ENCODE measurements at regions not wholly inside any gene's neighbourhood (a gene's known extent, or its start where the extent isn't known, plus 50 kb on each side); places are given as distances from the start of the nearest gene placed in this dataset.
A peak's percentile ranks its signal among the peaks of the same experiment; 100 is the strongest.
"Not testable (repeated sequence)": the region's sequence is repeated elsewhere in the genome, so short reads cannot be mapped to it uniquely, and the experiment has no call there.

DNA sequence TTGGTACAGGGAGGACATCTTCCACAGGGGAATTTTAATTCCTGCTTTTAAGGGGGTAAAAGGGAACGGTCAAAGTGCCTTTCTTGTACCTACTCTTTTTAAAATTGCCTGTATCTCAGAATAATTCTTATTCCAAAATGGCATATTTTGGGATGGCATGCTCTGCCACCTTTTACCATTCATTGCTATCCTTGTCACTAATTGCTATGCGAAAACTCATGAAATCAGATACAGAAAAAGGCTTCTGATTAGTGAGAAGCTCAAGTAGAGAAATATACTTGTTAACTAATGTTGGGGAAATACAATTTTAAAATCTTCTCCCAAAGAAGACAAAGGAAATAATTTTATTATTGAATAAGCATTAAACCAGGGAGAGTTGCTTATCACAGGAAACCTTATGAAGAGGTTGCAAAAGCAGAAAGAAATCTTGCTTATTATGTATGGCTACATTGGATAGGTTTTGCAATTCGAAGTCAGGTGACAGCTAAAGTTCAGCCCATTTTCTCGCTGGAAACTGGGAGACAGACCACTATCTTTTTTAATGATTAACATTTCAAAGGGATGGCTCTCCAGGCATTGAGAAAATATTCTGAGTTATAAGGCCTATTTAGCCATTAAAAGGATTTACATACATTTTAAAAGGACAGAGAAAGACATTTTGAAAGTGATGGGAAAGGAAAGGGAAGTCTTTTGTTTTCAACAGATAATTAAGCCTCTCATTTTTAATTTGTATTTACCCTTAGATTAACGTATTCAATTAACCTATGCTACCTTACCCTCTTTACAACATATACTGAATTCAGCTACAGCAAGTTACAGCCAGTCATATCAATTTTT lies 110.3 kb upstream of the PRSS16 start:
- DNase-seq (ENCODE audit: low read depth) = no peak

DNA sequence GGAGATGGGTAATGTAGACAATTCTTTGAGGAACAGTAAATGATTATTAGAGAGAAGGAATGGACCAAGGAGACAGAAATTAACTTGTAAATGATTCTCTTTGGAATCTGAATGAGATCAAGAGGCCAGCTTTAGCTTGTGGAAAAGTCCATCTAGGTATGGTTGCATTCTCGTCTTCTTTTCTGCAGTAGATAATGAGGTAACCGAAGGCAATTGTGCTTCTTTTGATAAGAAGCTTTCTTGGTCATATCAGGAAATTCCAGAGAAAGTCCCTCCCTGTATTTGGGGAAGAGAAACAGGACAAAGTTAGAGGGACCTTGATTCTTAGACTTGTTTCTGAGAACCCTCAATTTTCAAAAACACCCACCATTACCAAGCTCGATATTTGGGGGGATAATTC lies 109.1 kb upstream of the PRSS16 start:
- DNase-seq (ENCODE audit: low read depth) = no peak

DNA sequence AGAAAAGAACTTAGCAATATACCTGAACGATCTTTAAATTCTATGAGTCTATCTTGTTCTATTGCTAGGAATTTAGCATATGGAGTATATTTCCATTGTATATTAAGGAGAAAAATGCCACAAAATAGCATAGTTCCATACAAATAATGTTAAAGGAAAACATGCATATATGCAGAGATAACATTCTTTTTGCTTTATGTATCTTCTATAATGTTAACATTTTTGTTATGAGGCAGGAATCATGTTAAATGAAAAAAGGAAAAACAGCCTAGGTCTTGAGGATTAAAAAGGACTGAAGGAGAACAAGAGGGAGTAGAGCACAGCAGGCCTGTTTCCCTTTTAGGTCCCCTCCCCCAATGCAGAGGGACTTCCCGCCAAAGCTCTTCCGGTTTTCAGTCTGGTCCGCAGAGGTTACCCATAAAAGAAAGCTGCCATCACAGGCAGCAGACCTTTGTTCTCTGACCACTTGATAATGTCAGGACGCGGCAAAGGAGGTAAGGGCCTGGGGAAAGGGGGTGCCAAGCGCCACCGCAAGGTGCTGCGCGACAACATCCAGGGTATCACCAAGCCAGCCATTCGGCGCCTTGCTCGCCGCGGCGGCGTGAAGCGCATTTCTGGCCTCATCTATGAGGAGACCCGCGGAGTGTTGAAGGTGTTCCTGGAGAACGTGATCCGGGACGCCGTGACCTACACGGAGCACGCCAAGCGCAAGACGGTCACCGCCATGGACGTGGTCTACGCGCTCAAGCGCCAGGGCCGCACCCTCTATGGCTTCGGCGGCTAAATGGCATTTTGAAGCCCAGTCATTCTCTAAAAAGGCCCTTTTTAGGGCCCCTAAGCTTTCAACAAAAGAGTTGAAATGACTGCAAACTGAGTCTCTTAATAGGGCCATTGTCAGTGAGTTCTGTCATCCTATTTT lies 108.4 kb upstream of the PRSS16 start:
- DNase-seq (ENCODE audit: low read depth) = peak; percentile 70

DNA sequence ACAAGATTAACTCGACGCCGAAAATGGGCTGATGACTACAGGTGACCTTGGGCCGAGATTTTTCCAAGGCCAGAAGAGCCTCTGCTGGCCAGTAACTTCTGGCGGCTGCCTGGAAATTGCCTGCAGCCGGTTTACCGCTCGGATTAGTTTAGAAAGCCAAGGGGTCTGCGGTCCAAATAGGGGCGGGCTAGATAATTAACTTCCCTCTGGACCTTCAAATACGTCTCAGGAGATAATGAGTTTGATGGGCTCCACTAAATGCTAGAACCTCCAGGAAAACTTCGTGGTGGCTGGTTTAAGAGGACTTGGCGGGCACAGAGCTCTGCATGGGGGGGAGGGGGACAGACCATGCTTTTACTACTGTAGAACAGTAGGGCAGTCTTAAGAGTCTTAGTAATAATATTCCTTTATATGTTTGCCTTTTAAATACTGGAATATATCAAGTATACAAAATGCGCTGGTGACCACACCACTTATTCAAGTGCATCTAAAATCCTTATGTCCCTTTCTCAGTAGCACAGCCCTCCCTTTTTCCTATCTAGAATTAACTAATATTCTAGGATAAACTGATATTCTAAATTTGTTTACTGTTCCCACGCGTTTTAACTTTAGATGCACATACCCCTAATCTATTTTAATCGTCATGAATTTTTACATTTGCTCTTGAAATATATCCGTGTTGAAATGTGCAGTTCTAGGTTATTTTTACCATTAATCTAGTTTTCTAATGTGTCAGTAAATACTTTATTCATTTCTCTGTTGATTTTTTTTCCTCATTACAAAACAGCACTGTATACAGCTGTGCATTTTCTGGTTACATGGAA lies 107.5 kb upstream of the PRSS16 start:
- peak; percentile 42 for DNase-seq (ENCODE audit: low read depth)

- no peak for DNase-seq (ENCODE audit: low read depth)
These were observed 106.4 kb upstream of the PRSS16 start for GRCh38 chr6:27140999-27141528.

DNA sequence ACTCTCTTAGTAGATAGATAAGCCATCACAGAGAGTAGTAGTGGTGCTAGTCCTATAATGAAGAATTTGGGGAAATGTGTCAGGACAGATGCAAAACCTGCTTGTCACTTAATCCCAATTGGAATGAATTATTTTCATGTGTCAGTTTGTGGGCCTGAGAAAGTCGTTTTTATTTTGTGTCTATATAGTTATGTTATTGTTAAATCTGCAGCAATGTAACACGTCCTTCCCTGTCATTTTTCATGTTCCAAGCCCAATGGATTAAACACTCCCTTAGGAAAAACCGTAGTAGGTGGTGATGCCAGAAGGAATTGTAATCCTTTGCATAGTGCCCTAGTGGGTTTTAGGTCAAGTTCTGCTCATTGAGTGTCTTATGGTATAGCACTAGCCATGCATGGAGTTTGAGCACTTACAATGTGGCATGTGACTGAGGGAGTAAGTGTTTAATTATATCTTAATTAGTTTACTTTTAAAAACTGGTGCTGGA lies 105.9 kb upstream of the PRSS16 start:
- DNase-seq (ENCODE audit: low read depth) = no peak

GRCh38 chr6:27143020-27143388 lies 104.5 kb upstream of the PRSS16 start:
- not testable (repeated sequence) for DNase-seq (ENCODE audit: low read depth)

GRCh38 chr6:27143474-27144026 lies 104.0 kb upstream of the PRSS16 start:
- no peak for DNase-seq (ENCODE audit: low read depth)

- no peak for DNase-seq (ENCODE audit: low read depth)
These were observed 102.8 kb upstream of the PRSS16 start for GRCh38 chr6:27144740-27145079.

- peak; percentile 93 for DNase-seq (ENCODE audit: low read depth)
These were observed 101.6 kb upstream of the PRSS16 start for GRCh38 chr6:27145731-27146455.

DNA sequence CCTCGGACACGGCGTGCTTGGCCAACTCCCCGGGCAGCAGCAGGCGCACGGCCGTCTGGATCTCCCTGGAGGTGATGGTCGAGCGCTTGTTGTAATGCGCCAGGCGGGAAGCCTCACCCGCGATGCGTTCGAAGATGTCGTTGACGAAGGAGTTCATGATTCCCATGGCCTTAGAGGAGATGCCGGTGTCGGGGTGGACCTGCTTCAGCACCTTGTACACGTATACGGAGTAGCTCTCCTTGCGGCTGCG lies 101.1 kb upstream of the PRSS16 start:
- not testable (repeated sequence) for DNase-seq (ENCODE audit: low read depth)

- DNase-seq (ENCODE audit: low read depth) = peak; percentile 100
These were observed 100.6 kb upstream of the PRSS16 start for GRCh38 chr6:27146706-27147505.

DNA sequence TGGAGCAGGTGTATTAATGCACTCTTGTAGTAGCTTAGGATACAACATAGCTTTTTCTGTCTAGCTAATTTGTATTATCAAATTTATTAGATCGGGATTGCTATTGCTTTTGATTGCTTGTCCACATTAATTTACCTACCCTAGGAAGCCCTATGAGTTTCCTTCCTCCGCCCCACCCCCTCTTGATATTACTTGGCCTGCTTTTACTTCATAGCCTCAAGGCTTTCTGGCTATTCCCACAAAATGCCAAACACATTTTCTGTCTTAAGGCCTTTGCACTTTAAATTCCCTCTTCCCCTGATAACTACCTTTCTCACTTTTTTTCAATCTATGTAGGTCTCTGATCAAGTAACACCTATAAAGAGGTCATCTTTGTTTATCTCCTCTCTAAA lies 99.1 kb upstream of the PRSS16 start:
- no peak for DNase-seq (ENCODE audit: low read depth)

- no peak for DNase-seq (ENCODE audit: low read depth)
These were observed 98.4 kb upstream of the PRSS16 start for GRCh38 chr6:27149150-27149549.

DNA sequence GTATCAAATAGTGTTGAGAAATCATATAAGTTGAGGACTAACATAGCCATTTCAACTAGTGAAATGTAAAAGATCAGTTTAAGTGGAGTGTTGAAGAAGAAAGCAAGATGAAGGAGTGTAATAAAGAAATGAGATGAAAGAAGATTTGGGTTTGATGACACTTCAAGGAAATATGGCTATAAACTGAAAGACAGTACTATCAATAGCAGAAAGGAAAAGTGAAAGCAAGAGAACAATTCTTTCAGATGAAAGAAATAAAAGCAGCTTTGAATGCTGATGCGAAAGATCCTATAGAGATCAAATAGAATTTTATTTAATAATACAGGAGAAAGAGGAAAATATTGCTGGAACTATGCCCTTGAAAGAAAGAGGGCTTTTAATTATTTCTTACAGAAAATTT lies 92.8 kb upstream of the PRSS16 start:
- no peak for DNase-seq (ENCODE audit: low read depth)

DNA sequence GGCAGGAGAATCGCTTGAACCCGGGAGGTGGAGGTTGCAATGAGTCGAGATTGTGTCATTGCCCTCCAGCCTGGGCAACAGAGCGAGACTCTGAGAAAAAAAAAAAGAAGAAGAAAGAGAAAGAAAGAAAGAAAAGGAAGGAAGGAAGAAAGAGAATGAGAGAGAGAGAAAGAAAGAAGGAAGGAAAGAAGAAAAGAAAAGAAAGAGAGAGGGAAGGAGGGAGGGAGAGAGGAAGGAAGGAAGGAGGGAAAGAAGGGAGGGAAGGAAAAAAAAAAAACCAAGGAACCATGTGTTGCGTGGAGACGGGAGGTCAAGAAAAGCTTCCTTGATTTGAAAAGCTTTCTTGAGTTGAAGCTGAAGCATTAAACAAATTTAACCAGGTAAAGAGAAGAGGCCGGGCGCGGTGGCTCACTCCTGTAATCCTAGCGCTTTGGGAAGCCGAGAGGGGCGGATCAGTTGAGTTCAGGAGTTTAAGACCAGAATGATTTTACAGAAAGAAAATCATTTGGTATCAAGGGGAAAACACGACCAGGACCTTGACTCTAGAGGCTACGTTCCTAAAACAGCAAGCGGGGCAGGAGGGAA lies 90.5 kb upstream of the PRSS16 start:
- DNase-seq (ENCODE audit: low read depth) = peak; percentile 8

DNA sequence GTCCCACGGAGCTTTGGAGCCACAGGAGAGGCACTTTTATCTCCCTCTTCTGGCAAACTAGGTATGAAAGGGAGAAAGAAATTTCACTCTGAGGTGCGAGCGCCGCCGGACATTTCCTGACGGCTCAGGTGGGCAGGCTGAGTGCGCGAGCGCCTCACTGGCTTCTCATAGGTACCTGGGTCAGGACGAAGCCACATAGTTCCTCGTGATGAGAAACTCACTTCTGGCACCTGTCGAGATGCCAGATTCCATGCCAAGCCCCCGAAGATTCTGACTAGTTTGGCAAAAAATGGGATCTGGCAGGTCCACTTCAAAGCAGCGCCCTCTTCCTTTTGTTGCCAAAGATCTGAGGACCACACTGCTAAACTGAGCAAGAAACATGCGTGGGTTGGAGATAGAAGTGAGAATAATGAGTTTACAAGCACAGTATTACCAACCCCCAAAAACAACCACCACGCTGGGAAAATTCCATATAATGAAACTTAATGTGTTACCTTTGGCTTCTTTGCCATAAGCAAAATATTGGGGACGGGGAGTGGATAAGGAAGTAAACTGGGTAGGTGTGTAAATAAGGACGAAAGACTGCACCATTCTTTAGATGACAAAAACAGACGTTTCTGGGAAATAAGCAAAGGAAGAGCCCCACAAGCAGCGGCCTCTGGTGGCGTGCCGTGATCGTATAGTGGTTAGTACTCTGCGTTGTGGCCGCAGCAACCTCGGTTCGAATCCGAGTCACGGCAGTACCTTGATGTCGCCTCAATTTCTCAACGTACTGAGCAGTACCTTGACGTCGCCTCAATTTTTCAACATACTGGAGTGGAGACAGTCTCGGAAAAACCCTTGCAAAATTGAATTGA lies 89.8 kb upstream of the PRSS16 start:
- peak; percentile 69 for DNase-seq (ENCODE audit: low read depth)

GRCh38 chr6:27158316-27158643 lies 89.2 kb upstream of the PRSS16 start:
- no peak for DNase-seq (ENCODE audit: low read depth)

GRCh38 chr6:27159725-27160124 lies 87.8 kb upstream of the PRSS16 start:
- no peak for DNase-seq (ENCODE audit: low read depth)
